ENCODE measurements at regions not wholly inside any gene's neighbourhood (a gene's known extent, or its start where the extent isn't known, plus 50 kb on each side); places are given as distances from the start of the nearest gene placed in this dataset.

- no peak for DNase-seq
- peaks cover 0 to 2% (median 0%) of the 10 kb centered on the region in 9 donors for H3K4me1 ChIP-seq
- ATAC-seq: no peak
- no peaks in the 10 kb centered on the region for H3K36me3 ChIP-seq
- WGBS, 2 donors: 73 to 80% methylated on average over 2 of the region's 2 CpGs
- no peaks in the 10 kb centered on the region for H3K27me3 ChIP-seq
- TF ChIP-seq CTCF (IDR thresholded peaks at IDR 0.05): no peak
- H3K27ac ChIP-seq: no peak overlapping the region
- H3K4me3 ChIP-seq: no peak overlapping the region
- H3K9me3 ChIP-seq: peaks cover 0 to 9% (median 0%) of the 10 kb centered on the region in 11 donors
- intact Hi-C loops (cut with DNase I): no loop called here
Observed at GRCh38 chr1:116306102-116306501, 66.9 kb upstream of the ATP1A1 start.

GRCh38 chr1:116306840-116307442 lies 66.1 kb upstream of the ATP1A1 start:
- intact Hi-C loops (cut with DNase I): no loop called here
- DNase-seq (no peak), ATAC-seq (no peak)
- WGBS, 2 donors: 75 to 87% methylated on average over 5 of the region's 5 CpGs
- no peaks in the 10 kb centered on the region for H3K36me3 ChIP-seq
- no peaks in the 10 kb centered on the region for H3K27me3 ChIP-seq
- no peak overlapping the region for H3K4me3 ChIP-seq
- no peak overlapping the region for H3K27ac ChIP-seq
- H3K9me3 ChIP-seq: peaks cover 0 to 9% (median 0%) of the 10 kb centered on the region in 11 donors
- no peak for TF ChIP-seq CTCF (IDR thresholded peaks at IDR 0.05)
- H3K4me1 ChIP-seq: peaks cover 0 to 3% (median 0%) of the 10 kb centered on the region in 9 donors

- no peak for TF ChIP-seq CTCF (IDR thresholded peaks at IDR 0.05)
- Histone ChIP-seq H3K27ac (no peak overlapping the region), H3K36me3 (no peaks in the 10 kb centered on the region), H3K4me3 (no peak overlapping the region), H3K27me3 (no peaks in the 10 kb centered on the region), H3K4me1 (peaks cover 0 to 8% (median 0%) of the 10 kb centered on the region in 9 donors), H3K9me3 (peaks cover 0 to 9% (median 0%) of the 10 kb centered on the region in 11 donors)
- DNase-seq (no peak), ATAC-seq (no peak)
- intact Hi-C loops (cut with DNase I): no loop called here
Observed at GRCh38 chr1:116308276-116308675, 64.8 kb upstream of the ATP1A1 start.

GRCh38 chr1:116309090-116309870 lies 63.8 kb upstream of the ATP1A1 start:
- WGBS, 2 donors: 89 to 91% methylated on average over 7 of the region's 7 CpGs
- H3K27me3 ChIP-seq: no peaks in the 10 kb centered on the region
- peak overlapping the region in 2 of 10 donors; percentile 15 to 39 for H3K27ac ChIP-seq
- H3K4me1 ChIP-seq: peaks cover 0 to 8% (median 0%) of the 10 kb centered on the region in 9 donors
- DNase-seq (no peak), ATAC-seq (no peak)
- no peak for TF ChIP-seq CTCF (IDR thresholded peaks at IDR 0.05)
- peaks cover 0 to 8% (median 0%) of the 10 kb centered on the region in 11 donors for H3K9me3 ChIP-seq
- no peaks in the 10 kb centered on the region for H3K36me3 ChIP-seq
- intact Hi-C loops (cut with DNase I): no loop called here
- H3K4me3 ChIP-seq: no peak overlapping the region

All from heart right ventricle (tissue), 16 donors.